GM23338 (cell line): ENCODE measurements at regions not wholly inside any gene's neighbourhood (a gene's known extent, or its start where the extent isn't known, plus 50 kb on each side); places are given as distances from the start of the nearest gene placed in this dataset.

Experiments
- CREB1 ChIP-seq: fragments of 250-450 bp; sonication (Bioruptor Pico); IDR thresholded peaks from 2 replicates; pipeline ENCODE4 v1.5.0; 2020; ENCODE audit warnings: low read depth, mild to moderate bottlenecking, moderate library complexity
- CTCF ChIP-seq, 2 experiments: fragments of 200-600 bp in 1 of 2; sonication (generic) in 1 of 2; conservative IDR thresholded peaks; 2 replicates each; pipeline versions ENCODE4 v1.5.1 to v1.6.1; 2016 to 2017; ENCODE audit warnings: antibody characterized with exemption in 2 of 2, low read depth in 2 of 2, mild to moderate bottlenecking in 2 of 2, moderate library complexity in 1 of 2
- EZH2 ChIP-seq: fragments of 200-600 bp; sonication (generic); IDR thresholded peaks from one replicate; pipeline ENCODE4 v1.8.0; 2017; ENCODE audit warnings: antibody characterized with exemption, mild to moderate bottlenecking, low read depth; ENCODE audit not compliant: unreplicated experiment
- EZH2phosphoT487 ChIP-seq: fragments of 200-600 bp; sonication (generic); IDR thresholded peaks from one replicate; pipeline ENCODE4 v1.8.1; 2018; ENCODE audit warnings: antibody characterized with exemption; ENCODE audit not compliant: unreplicated experiment
- POLR2AphosphoS5 ChIP-seq: IDR thresholded peaks from 2 replicates; pipeline ENCODE4 v1.6.1; 2016; ENCODE audit warnings: antibody characterized with exemption, low read depth
- STAT1 ChIP-seq: IDR thresholded peaks from one replicate; pipeline ENCODE4 v1.6.1; 2016; ENCODE audit warnings: antibody characterized with exemption; ENCODE audit not compliant: unreplicated experiment
- ZNF331 ChIP-seq: fragments of 250-450 bp; sonication (Bioruptor Pico); IDR thresholded peaks from 2 replicates; pipeline ENCODE4 v1.5.0; 2020; ENCODE audit warnings: low read depth, mild to moderate bottlenecking, moderate library complexity
- TF ChIP-seq, protein P1 (sequence below): IDR thresholded peaks from one replicate; pipeline ENCODE4 v1.6.1; 2018; ENCODE audit warnings: antibody characterized with exemption; ENCODE audit not compliant: unreplicated experiment

GRCh38 chr18:1435487-1435886 lies 530.8 kb downstream of the ADCYAP1 start:
- TF ChIP-seq CTCF (conservative IDR thresholded peaks at IDR 0.05; ENCODE audit: low read depth in 2 of 2) (no peak), POLR2AphosphoS5 (no peak), EZH2 (no peak), EZH2phosphoT487 (no peak), CREB1 (CRISPR knock-in tag) (no peak), STAT1 (no peak), ZNF331 (CRISPR knock-in tag) (no peak)
- TF ChIP-seq, protein P1, sequence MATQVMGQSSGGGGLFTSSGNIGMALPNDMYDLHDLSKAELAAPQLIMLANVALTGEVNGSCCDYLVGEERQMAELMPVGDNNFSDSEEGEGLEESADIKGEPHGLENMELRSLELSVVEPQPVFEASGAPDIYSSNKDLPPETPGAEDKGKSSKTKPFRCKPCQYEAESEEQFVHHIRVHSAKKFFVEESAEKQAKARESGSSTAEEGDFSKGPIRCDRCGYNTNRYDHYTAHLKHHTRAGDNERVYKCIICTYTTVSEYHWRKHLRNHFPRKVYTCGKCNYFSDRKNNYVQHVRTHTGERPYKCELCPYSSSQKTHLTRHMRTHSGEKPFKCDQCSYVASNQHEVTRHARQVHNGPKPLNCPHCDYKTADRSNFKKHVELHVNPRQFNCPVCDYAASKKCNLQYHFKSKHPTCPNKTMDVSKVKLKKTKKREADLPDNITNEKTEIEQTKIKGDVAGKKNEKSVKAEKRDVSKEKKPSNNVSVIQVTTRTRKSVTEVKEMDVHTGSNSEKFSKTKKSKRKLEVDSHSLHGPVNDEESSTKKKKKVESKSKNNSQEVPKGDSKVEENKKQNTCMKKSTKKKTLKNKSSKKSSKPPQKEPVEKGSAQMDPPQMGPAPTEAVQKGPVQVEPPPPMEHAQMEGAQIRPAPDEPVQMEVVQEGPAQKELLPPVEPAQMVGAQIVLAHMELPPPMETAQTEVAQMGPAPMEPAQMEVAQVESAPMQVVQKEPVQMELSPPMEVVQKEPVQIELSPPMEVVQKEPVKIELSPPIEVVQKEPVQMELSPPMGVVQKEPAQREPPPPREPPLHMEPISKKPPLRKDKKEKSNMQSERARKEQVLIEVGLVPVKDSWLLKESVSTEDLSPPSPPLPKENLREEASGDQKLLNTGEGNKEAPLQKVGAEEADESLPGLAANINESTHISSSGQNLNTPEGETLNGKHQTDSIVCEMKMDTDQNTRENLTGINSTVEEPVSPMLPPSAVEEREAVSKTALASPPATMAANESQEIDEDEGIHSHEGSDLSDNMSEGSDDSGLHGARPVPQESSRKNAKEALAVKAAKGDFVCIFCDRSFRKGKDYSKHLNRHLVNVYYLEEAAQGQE, result no peak
